ENCODE measurements at regions not wholly inside any gene's neighbourhood (a gene's known extent, or its start where the extent isn't known, plus 50 kb on each side); places are given as distances from the start of the nearest gene placed in this dataset.

GRCh38 chr6:105884426-105884825 lies 201.7 kb upstream of the PRDM1 start:
- intact Hi-C loops (cut with DNase I, micrococcal nuclease): no loop called here

GRCh38 chr6:105884011-105884410 lies 202.1 kb upstream of the PRDM1 start:
- ATAC-seq (no peak), DNase-seq (no peak)
- intact Hi-C loops (cut with DNase I, micrococcal nuclease): no loop called here
- Histone ChIP-seq H3K36me3 (ENCODE audit: low read depth) (no peaks in the 10 kb centered on the region), H3K9me3 (no peaks in the 10 kb centered on the region), H3K4me3 (no peak overlapping the region), H3K4me1 (ENCODE audit: low read depth) (no peaks in the 10 kb centered on the region)
- no peak for TF ChIP-seq CTCF (IDR thresholded peaks at IDR 0.05)

More at GRCh38 chr6:105884426-105884825, 201.7 kb upstream of the PRDM1 start:
- DNase-seq: no peak
- TF ChIP-seq CTCF (IDR thresholded peaks at IDR 0.05): no peak
- no peaks in the 10 kb centered on the region for H3K4me1 ChIP-seq (ENCODE audit: low read depth)
- no peaks in the 10 kb centered on the region for H3K9me3 ChIP-seq
- peak; percentile 44 for ATAC-seq
- H3K36me3 ChIP-seq (ENCODE audit: low read depth): no peaks in the 10 kb centered on the region
- H3K4me3 ChIP-seq: no peak overlapping the region

GRCh38 chr6:105882828-105883227 lies 203.3 kb upstream of the PRDM1 start:
- Histone ChIP-seq H3K4me1 (ENCODE audit: low read depth) (no peaks in the 10 kb centered on the region), H3K4me3 (no peak overlapping the region), H3K36me3 (ENCODE audit: low read depth) (no peaks in the 10 kb centered on the region), H3K9me3 (no peaks in the 10 kb centered on the region)
- DNase-seq (no peak), ATAC-seq (no peak)
- TF ChIP-seq CTCF (IDR thresholded peaks at IDR 0.05): no peak
- intact Hi-C loops (cut with DNase I, micrococcal nuclease): no loop called here

GRCh38 chr6:105882121-105882803 lies 203.9 kb upstream of the PRDM1 start:
- TF ChIP-seq CTCF (IDR thresholded peaks at IDR 0.05): no peak
- no peak overlapping the region for H3K4me3 ChIP-seq
- H3K4me1 ChIP-seq (ENCODE audit: low read depth): no peaks in the 10 kb centered on the region
- H3K36me3 ChIP-seq (ENCODE audit: low read depth): no peaks in the 10 kb centered on the region
- ATAC-seq (no peak), DNase-seq (no peak)
- H3K9me3 ChIP-seq: no peaks in the 10 kb centered on the region
- intact Hi-C loops (cut with DNase I, micrococcal nuclease): no loop called here

GRCh38 chr6:105881608-105882007 lies 204.5 kb upstream of the PRDM1 start:
- Histone ChIP-seq H3K4me1 (ENCODE audit: low read depth) (no peaks in the 10 kb centered on the region), H3K9me3 (no peaks in the 10 kb centered on the region), H3K4me3 (no peak overlapping the region), H3K36me3 (ENCODE audit: low read depth) (no peaks in the 10 kb centered on the region)
- TF ChIP-seq CTCF (IDR thresholded peaks at IDR 0.05): no peak
- ATAC-seq (no peak), DNase-seq (no peak)
- intact Hi-C loops (cut with DNase I, micrococcal nuclease): no loop called here

All from mucosa of descending colon (tissue), 3 donors.